Fibroblast of lung (primary cell): ENCODE measurements at regions not wholly inside any gene's neighbourhood (a gene's known extent, or its start where the extent isn't known, plus 50 kb on each side); places are given as distances from the start of the nearest gene placed in this dataset.

Source experiments
- DNase-seq, 2 donors: peaks; one replicate each; pipeline versions ENCODE4 v3.0.0 to v3.0.0-alpha.2; 2010; ENCODE audit warnings: low read depth in 2 of 2
- H2AFZ ChIP-seq: 2 replicates; pipeline ENCODE4 v1.5.1; 2012; ENCODE audit warnings: low read length, control low read depth, inconsistent platforms
- H3K27ac ChIP-seq: 2 replicates; pipeline ENCODE4 v1.5.1; 2011; ENCODE audit warnings: low read length, control low read depth; ENCODE audit not compliant: insufficient read depth
- H3K27me3 ChIP-seq: 2 replicates; pipeline ENCODE4 v1.5.1; 2011; ENCODE audit warnings: mild to moderate bottlenecking, low read length; ENCODE audit not compliant: control insufficient read depth, insufficient read depth
- H3K36me3 ChIP-seq: 2 replicates; pipeline ENCODE4 v1.5.1; 2011; ENCODE audit warnings: low read length; ENCODE audit not compliant: control insufficient read depth, insufficient read depth
- H3K4me1 ChIP-seq: 2 replicates; pipeline ENCODE4 v1.5.1; 2011; ENCODE audit warnings: low read length; ENCODE audit not compliant: control insufficient read depth, insufficient read depth; ENCODE audit errors: extremely low read depth
- H3K4me2 ChIP-seq: 2 replicates; pipeline ENCODE4 v1.5.1; 2011; ENCODE audit warnings: low read length, control low read depth; ENCODE audit not compliant: insufficient read depth; ENCODE audit errors: extremely low read depth
- H3K4me3 ChIP-seq, 4 experiments: fragments of 200-600 bp in 1 of 4; sonication (generic) in 1 of 4; replicated peaks in 1 of 4; 2 replicates each; pipeline ENCODE4 v1.5.1; 2011 to 2016; ENCODE audit warnings: low read length in 4 of 4, low read depth in 3 of 4, mild to moderate bottlenecking in 3 of 4, control low read depth in 2 of 4, inconsistent platforms in 1 of 4, mixed read lengths in 1 of 4; ENCODE audit not compliant: insufficient read depth in 1 of 4; ENCODE audit errors: control extremely low read depth in 1 of 4
- H3K79me2 ChIP-seq: 2 replicates; pipeline ENCODE4 v1.5.1; 2012; ENCODE audit warnings: mild to moderate bottlenecking, low read length, inconsistent platforms; ENCODE audit not compliant: control insufficient read depth, insufficient read depth
- H3K9ac ChIP-seq: 2 replicates; pipeline ENCODE4 v1.5.1; 2011; ENCODE audit warnings: mild to moderate bottlenecking, low read length, control low read depth; ENCODE audit not compliant: insufficient read depth
- H3K9me3 ChIP-seq: 2 replicates; pipeline ENCODE4 v1.5.1; 2012; ENCODE audit warnings: low read depth, low read length; ENCODE audit not compliant: control insufficient read depth, insufficient read depth
- H4K20me1 ChIP-seq: 2 replicates; pipeline ENCODE4 v1.5.1; 2011; ENCODE audit warnings: low read length; ENCODE audit not compliant: control insufficient read depth, insufficient read depth; ENCODE audit errors: extremely low read depth
- CTCF ChIP-seq, 2 donors: IDR thresholded peaks in 1 of 2; conservative IDR thresholded peaks in 1 of 2; 1 replicate in 1 of 2; 2 replicates in 1 of 2; pipeline ENCODE4 v1.5.1; 2011 to 2012; ENCODE audit warnings: low read length in 2 of 2, control low read depth in 1 of 2, inconsistent platforms in 1 of 2, low read depth in 1 of 2, mild to moderate bottlenecking in 1 of 2
- EZH2 ChIP-seq: IDR thresholded peaks from 2 replicates; pipeline ENCODE4 v1.5.1; 2012; ENCODE audit warnings: low read length, control low read depth, mild to moderate bottlenecking; ENCODE audit errors: missing control alignments

GRCh38 chr1:215344539-215344938 lies 222.6 kb upstream of the KCTD3 start:
- Histone ChIP-seq H3K36me3 (no peaks in the 10 kb centered on the region), H3K27ac (no peak overlapping the region), H3K79me2 (no peaks in the 10 kb centered on the region), H2AFZ (no peak overlapping the region), H3K9ac (no peak overlapping the region), H3K4me1 (no peaks in the 10 kb centered on the region), H3K4me2 (no peak overlapping the region), H3K27me3 (no peaks in the 10 kb centered on the region), H4K20me1 (no peaks in the 10 kb centered on the region), H3K9me3 (no peaks in the 10 kb centered on the region), H3K4me3 (no peak overlapping the region)
- no peak for DNase-seq
- no peak for TF ChIP-seq CTCF (conservative IDR thresholded peaks at IDR 0.05 in 1 of 2, IDR thresholded peaks at IDR 0.05 in 1 of 2; ENCODE audit: low read depth in 1 of 2, low read length in 2 of 2)
- no peak for TF ChIP-seq EZH2

GRCh38 chr1:215345208-215345607 lies 221.9 kb upstream of the KCTD3 start:
- Histone ChIP-seq H4K20me1 (no peaks in the 10 kb centered on the region), H3K27ac (no peak overlapping the region), H3K4me3 (no peak overlapping the region), H3K4me2 (no peak overlapping the region), H2AFZ (no peak overlapping the region), H3K9me3 (no peaks in the 10 kb centered on the region), H3K79me2 (no peaks in the 10 kb centered on the region), H3K9ac (no peak overlapping the region), H3K4me1 (no peaks in the 10 kb centered on the region), H3K36me3 (no peaks in the 10 kb centered on the region), H3K27me3 (no peaks in the 10 kb centered on the region)
- TF ChIP-seq CTCF (conservative IDR thresholded peaks at IDR 0.05 in 1 of 2, IDR thresholded peaks at IDR 0.05 in 1 of 2; ENCODE audit: low read depth in 1 of 2, low read length in 2 of 2): no peak
- TF ChIP-seq EZH2: no peak
- no peak for DNase-seq

- peak in 1 of 2 donors; percentile 56 for DNase-seq
- H3K9me3 ChIP-seq: no peaks in the 10 kb centered on the region
- TF ChIP-seq CTCF (conservative IDR thresholded peaks at IDR 0.05 in 1 of 2, IDR thresholded peaks at IDR 0.05 in 1 of 2; ENCODE audit: low read depth in 1 of 2, low read length in 2 of 2) (no peak), EZH2 (no peak)
- no peaks in the 10 kb centered on the region for H3K27me3 ChIP-seq
- H3K27ac ChIP-seq: no peak overlapping the region
- H2AFZ ChIP-seq: no peak overlapping the region
- no peaks in the 10 kb centered on the region for H4K20me1 ChIP-seq
- no peaks in the 10 kb centered on the region for H3K4me1 ChIP-seq
- no peaks in the 10 kb centered on the region for H3K36me3 ChIP-seq
- H3K9ac ChIP-seq: no peak overlapping the region
- H3K4me2 ChIP-seq: no peak overlapping the region
- no peaks in the 10 kb centered on the region for H3K79me2 ChIP-seq
- no peak overlapping the region for H3K4me3 ChIP-seq
Measured at GRCh38 chr1:215345766-215346165, 221.3 kb upstream of the KCTD3 start.
